ENCODE measurements at regions not wholly inside any gene's neighbourhood (a gene's known extent, or its start where the extent isn't known, plus 50 kb on each side); places are given as distances from the start of the nearest gene placed in this dataset.

GRCh38 chr3:18732474-18732873 is 307.3 kb upstream of the SATB1 start (continued):
- no peak for TF ChIP-seq ETV1 (tag; conservative IDR thresholded peaks at IDR 0.05; ENCODE audit: low read depth)
- no peak for TF ChIP-seq ZNF140 (CRISPR knock-in tag; IDR thresholded peaks at IDR 0.05)
- no peak for TF ChIP-seq DACH1 (IDR thresholded peaks at IDR 0.05; ENCODE audit: partially characterized antibody)
- TF ChIP-seq VEZF1 (CRISPR knock-in tag; IDR thresholded peaks at IDR 0.05): no peak

DNA sequence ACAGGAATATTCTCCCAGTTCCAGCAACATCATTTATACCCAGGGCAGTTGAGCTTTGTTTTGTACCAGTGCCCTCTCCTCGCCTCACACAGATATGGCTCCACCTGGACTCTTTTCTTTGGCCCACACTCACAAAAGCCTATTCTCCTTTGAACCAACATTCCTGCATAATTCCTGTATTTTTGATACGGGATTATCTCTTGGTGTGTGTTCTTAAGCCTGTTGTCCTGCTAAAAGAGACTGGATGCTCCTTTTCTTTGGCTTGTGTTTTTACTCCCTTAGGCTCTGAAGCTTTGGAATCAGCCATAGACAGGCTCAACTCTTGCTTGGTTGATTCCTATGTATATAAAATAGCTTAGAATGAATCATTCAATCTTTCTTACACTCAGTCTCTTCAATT is 305.4 kb upstream of the SATB1 start:
- Histone ChIP-seq H3K4me3 (no peak overlapping the region), H4K20me1 (replicated peaks; ENCODE audit: control insufficient read depth, insufficient read depth, low read length) (no peaks in the 10 kb centered on the region), H3K4me1 (replicated peaks in 1 of 2; ENCODE audit: control insufficient read depth in 2 of 2, insufficient read depth in 2 of 2, low read length in 2 of 2) (no peaks in the 10 kb centered on the region), H2AFZ (ENCODE audit: low read depth, low read length) (no peak overlapping the region), H3K4me2 (ENCODE audit: insufficient read depth, low read length) (no peak overlapping the region), H3K9me1 (ENCODE audit: control insufficient read depth, insufficient read depth, low read length) (no peaks in the 10 kb centered on the region), H3K9ac (ENCODE audit: insufficient read depth in 1 of 2, low read depth in 2 of 2, low read length in 2 of 2) (no peak overlapping the region), H3K27ac (ENCODE audit: extremely low read depth, low read depth, low read length) (no peak overlapping the region), H3K27me3 (ENCODE audit: control insufficient read depth in 2 of 2, insufficient read depth in 2 of 2, low read length in 2 of 2) (no peaks in the 10 kb centered on the region), H3K36me3 (ENCODE audit: control insufficient read depth, insufficient read depth, low read length) (no peaks in the 10 kb centered on the region), H3K9me3 (replicated peaks; ENCODE audit: control insufficient read depth, insufficient read depth, low read depth, low read length) (peaks cover 1% of the 10 kb centered on the region; the same call in 1 of the 2 replicates), H3K79me2 (ENCODE audit: control insufficient read depth, insufficient read depth, low read length) (no peaks in the 10 kb centered on the region)
- ATAC-seq (no peak), DNase-seq (ENCODE audit: extremely low read depth in 1 of 4, low spot score in 3 of 4) (no peak), FAIRE-seq (no peak)
- in situ Hi-C loops (cut with MboI) (no loop called here), intact Hi-C loops (cut with micrococcal nuclease) (no loop called here)
- BruUV-seq (replicated peaks): no TSS peak
- 0% methylated on average over 2 of the region's 2 CpGs for WGBS (ENCODE audit: insufficient coverage, low coverage, missing lambda C conversion rate)
- POLR2A ChIA-PET: no interaction called here
- CTCF ChIA-PET (ENCODE audit: low intra/inter-chr PET ratio): no interaction called here
- TF ChIP-seq, protein P1, sequence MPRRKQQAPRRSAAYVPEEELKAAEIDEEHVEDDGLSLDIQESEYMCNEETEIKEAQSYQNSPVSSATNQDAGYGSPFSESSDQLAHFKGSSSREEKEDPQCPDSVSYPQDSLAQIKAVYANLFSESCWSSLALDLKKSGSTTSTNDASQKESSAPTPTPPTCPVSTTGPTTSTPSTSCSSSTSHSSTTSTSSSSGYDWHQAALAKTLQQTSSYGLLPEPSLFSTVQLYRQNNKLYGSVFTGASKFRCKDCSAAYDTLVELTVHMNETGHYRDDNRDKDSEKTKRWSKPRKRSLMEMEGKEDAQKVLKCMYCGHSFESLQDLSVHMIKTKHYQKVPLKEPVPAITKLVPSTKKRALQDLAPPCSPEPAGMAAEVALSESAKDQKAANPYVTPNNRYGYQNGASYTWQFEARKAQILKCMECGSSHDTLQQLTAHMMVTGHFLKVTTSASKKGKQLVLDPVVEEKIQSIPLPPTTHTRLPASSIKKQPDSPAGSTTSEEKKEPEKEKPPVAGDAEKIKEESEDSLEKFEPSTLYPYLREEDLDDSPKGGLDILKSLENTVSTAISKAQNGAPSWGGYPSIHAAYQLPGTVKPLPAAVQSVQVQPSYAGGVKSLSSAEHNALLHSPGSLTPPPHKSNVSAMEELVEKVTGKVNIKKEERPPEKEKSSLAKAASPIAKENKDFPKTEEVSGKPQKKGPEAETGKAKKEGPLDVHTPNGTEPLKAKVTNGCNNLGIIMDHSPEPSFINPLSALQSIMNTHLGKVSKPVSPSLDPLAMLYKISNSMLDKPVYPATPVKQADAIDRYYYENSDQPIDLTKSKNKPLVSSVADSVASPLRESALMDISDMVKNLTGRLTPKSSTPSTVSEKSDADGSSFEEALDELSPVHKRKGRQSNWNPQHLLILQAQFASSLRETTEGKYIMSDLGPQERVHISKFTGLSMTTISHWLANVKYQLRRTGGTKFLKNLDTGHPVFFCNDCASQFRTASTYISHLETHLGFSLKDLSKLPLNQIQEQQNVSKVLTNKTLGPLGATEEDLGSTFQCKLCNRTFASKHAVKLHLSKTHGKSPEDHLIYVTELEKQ (CRISPR knock-in tag; IDR thresholded peaks at IDR 0.05): no peak
- TF ChIP-seq MAFG (tag; conservative IDR thresholded peaks at IDR 0.05) (no peak), NR1H2 (CRISPR knock-in tag; IDR thresholded peaks at IDR 0.05) (no peak), HNRNPH1 (optimal IDR thresholded peaks at IDR 0.05; ENCODE audit: low read depth, low read length) (no peak), ZFP1 (CRISPR knock-in tag; IDR thresholded peaks at IDR 0.05) (no peak), STAT5B (CRISPR knock-in tag; IDR thresholded peaks at IDR 0.05) (no peak)

Measured in K562 (cell line).